Dedifferentiated amniotic fluid mesenchymal stem cell (primary cell): ENCODE measurements at regions not wholly inside any gene's neighbourhood (a gene's known extent, or its start where the extent isn't known, plus 50 kb on each side); places are given as distances from the start of the nearest gene placed in this dataset.

ENCODE experiments used
- DNase-seq: peaks from one replicate; pipeline ENCODE4 v3.0.0-alpha.2; 2016; ENCODE audit errors: extremely low spot score

GRCh38 chr5:14017904-14018303 is 73.4 kb upstream of the DNAH5 start:
- DNase-seq, result no peak

- no peak for DNase-seq
These were observed 72.1 kb upstream of the DNAH5 start for GRCh38 chr5:14016549-14016948.

GRCh38 chr5:14011089-14012020 is 66.9 kb upstream of the DNAH5 start:
- peak; percentile 77 for DNase-seq

GRCh38 chr5:14009575-14009974 is 65.1 kb upstream of the DNAH5 start:
- DNase-seq, result no peak

GRCh38 chr5:14008819-14009311 is 64.4 kb upstream of the DNAH5 start:
- no peak for DNase-seq

GRCh38 chr5:14006823-14007520 is 62.5 kb upstream of the DNAH5 start:
- DNase-seq, result no peak

GRCh38 chr5:14004598-14005394 is 60.3 kb upstream of the DNAH5 start:
- DNase-seq, result peak; percentile 63

- DNase-seq, result no peak
These were observed 59.4 kb upstream of the DNAH5 start for GRCh38 chr5:14003936-14004335.

- no peak for DNase-seq
These were observed 59.0 kb upstream of the DNAH5 start for GRCh38 chr5:14003513-14003912.

GRCh38 chr5:13998254-13998653 is 53.8 kb upstream of the DNAH5 start:
- no peak for DNase-seq

- DNase-seq, result no peak
These were observed 53.0 kb upstream of the DNAH5 start for GRCh38 chr5:13997514-13997913.

GRCh38 chr5:13994621-13995253 is 50.2 kb upstream of the DNAH5 start:
- no peak for DNase-seq
